Activated effector memory CD4-positive, alpha-beta T cell treated with Interleukin-2 at 50 U/mL for 16 hours (primary cell): ENCODE measurements at regions not wholly inside any gene's neighbourhood (a gene's known extent, or its start where the extent isn't known, plus 50 kb on each side); places are given as distances from the start of the nearest gene placed in this dataset.
A peak's percentile ranks its signal among the peaks of the same experiment; 100 is the strongest.
"Not testable (repeated sequence)": the region's sequence is repeated elsewhere in the genome, so short reads cannot be mapped to it uniquely, and the experiment has no call there.

Source experiments
- DNase-seq: peaks from one replicate; pipeline ENCODE4 v3.0.0-alpha.2; 2020

- DNase-seq, result not testable (repeated sequence)
These were observed 982.9 kb downstream of the TAF11L14 start for GRCh38 chr5:18617191-18617590.

DNA sequence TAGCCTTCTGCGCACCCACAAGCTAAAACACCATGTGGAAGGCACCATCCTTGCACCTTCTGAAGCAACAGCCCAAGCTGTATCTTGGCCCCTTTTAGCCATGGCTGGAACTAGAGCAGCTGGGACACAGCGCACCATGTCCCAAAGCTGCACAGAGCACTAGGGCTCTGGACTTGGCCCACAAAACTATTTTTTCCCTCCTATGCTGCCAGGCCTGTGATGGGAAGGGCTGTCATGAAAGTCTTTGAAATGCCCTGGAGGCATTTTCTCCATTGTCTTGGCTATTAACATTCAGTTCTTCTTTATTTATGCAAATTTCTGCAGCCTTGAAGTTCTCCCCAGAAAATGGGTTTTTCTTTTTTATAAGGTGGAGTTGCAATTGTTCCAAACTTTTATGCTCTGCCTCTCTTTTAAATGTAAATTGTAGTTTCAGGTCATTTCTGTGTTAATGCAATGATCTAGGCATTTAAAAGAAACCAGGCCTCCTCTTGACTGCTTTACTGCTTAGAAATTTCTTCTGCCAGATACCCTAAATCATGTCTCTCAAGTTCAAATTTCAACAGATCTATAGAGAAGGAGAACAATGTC is 996.3 kb downstream of the TAF11L14 start:
- no peak for DNase-seq

- no peak for DNase-seq
These were observed 1018.4 kb downstream of the TAF11L14 start for GRCh38 chr5:18652404-18653215.

DNA sequence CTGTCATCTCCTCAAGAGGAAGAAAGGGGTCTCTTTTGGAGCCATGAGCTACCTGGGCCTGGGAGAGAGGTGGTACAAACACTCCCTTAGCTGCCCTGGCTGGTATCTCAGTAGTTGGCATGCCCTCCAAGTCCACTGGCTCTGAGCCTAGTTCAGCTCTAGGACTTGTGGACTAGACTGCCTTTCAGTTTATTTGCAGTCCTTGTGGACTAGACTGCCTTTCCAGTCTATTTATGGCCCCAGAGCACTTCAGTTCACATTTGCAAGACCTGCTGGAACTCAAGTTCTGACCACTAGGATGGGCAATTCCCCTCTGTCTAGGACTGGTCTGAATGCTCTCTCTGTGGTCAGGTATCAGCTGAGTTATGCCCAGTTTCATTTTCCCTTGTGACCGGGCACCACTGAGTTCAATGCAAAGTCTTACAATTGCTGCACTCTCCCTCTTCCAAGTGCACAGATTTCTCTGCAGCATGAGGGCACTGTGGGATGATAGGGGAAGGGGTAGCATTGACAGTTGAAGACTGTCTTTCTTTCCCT is 1019.0 kb downstream of the TAF11L14 start:
- no peak for DNase-seq

DNA sequence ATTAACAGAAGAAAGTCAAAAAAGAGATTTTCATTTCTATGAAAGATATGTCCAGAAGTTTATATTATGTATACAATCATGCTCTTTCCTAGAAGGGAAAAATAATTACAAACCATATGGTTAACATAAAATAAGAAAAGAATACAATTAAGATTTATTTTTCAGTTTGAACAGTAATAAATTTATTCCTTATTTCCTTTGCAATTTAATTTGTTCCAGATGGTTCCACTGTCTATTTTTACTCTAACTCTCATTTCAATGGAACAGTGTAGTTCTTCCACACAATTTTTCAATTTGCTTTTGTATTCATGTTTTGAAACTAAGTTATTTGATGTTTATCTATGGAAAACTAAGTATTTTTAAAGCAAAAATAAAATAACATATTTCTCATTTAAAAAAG is 1026.3 kb downstream of the TAF11L14 start:
- no peak for DNase-seq

GRCh38 chr5:18662231-18662630 is 1028.0 kb downstream of the TAF11L14 start:
- DNase-seq, result no peak

DNA sequence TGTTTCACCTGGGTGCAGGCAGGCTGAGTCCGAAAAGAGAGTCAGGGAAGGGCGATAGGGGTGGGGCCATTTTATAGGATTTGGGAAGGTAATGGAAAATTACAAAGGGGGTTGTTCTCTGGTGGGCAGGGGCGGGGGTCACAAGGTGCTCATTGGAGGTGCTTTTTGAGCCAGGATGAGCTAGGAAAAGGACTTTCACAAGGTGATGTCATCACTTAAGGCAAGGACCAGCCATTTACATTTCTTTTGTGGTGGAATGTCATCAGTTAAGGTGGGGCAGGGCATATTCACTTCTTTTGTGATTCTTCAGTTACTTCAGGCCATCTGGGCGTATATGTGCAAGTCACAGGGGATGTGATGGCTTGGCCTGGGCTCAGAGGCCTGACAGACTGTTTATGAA is 1040.0 kb downstream of the TAF11L14 start:
- DNase-seq, result not testable (repeated sequence)

- no peak for DNase-seq
These were observed 1040.8 kb downstream of the TAF11L14 start for GRCh38 chr5:18675041-18675440.

GRCh38 chr5:18686253-18686652 is 1052.0 kb downstream of the TAF11L14 start:
- DNase-seq, result no peak

GRCh38 chr5:18687429-18687828 is 1053.2 kb downstream of the TAF11L14 start:
- no peak for DNase-seq

DNA sequence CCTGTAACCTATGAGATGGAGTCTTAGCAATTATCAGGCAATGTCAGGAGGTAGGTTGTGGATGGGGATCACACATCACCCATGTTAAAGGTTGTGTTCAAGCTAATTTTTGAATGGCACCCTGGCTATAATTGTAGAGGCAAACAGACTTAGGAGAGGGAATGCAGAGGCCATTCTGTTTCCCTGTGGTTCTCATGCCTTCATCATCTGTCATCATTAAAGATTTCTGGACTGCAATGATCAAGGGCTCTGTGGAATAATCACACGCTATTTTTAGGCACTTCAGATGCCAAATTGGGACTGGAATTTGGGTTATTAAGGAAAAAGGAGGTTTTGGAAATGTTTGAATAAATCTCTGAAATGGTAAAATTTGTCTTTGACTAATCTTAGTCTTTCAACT is 1065.4 kb downstream of the TAF11L14 start:
- no peak for DNase-seq

- DNase-seq, result no peak
These were observed 1068.6 kb downstream of the TAF11L14 start for GRCh38 chr5:18702821-18703220.

DNA sequence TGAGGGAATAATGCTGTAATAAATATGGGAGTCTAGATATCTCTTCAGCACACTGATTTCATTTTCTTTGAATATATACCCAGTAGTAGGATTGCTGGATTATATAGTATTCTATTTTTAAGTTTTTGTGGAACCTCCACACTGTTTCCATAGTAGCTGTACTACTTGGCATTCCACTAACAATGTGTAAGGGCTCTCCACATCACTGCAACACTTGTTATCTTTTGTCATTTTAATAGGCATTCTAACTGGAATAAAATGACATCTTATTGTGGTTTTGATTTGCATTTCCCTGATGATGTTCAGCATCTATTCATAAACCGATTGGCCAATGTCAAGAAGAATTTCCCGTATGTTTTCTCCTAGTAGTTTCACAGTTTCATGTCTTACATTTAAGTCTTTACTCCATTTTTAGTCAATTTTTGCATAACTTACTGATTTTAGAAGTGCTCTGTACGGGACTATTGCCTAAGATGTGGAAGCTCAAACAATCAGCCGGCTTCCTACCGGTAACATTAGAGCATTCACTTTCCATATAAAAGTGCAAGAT is 1078.8 kb downstream of the TAF11L14 start:
- no peak for DNase-seq

DNA sequence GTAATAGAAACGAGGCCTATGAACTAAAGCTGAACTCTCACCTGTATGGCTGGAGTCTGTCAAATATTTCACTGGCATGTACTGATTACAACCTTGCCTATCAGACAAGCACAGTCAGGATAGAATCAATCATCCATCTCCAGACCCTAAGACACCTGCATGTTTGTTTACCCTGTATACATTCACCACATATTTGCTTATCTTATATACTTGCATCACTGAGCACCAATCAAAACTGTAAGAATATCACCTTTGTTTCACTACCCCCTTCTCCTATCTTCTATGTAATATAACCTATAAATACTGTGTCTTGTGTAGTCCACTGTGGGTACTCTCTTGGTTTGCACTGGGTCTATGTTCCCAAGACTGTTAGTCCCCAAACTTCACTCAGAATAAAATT is 1085.7 kb downstream of the TAF11L14 start:
- no peak for DNase-seq

- no peak for DNase-seq
These were observed 1098.6 kb downstream of the TAF11L14 start for GRCh38 chr5:18732556-18733479.

DNA sequence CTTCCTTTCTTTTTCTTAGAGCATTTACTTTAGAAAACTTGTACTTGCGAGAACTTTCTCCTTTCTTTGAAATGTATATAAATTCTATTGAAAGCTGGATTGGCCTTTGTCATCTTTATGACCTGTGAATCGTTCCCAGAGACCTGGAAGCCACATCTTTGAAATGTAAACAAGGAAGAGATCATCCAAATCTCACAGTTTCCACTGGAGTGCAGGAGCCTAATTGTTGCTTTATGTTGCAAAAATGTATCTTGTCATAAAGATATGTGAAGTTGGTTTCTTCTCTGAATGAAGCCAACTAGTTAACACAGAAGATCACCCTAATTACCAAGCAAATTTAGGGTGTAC is 1101.8 kb downstream of the TAF11L14 start:
- no peak for DNase-seq

- not testable (repeated sequence) for DNase-seq
These were observed 1102.5 kb downstream of the TAF11L14 start for GRCh38 chr5:18736736-18737135.

DNA sequence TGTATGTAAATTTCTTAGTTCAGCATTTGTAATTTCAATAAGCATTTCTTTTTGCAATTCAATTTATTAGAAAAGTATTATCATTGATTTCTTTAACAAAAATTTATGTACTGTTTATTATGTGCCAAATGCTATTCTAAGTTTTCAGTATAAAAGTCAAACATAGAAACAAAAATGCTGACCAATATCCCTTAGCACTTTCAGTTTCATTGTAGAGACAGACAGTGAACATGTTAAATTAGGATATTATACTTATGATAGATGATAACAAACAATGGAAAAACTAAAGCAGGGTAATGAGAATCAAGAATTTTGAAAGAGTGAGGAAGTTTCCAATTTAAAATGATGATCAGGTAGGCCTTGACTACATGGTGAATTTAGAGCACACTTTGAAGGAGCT is 1106.0 kb downstream of the TAF11L14 start:
- DNase-seq, result no peak

DNA sequence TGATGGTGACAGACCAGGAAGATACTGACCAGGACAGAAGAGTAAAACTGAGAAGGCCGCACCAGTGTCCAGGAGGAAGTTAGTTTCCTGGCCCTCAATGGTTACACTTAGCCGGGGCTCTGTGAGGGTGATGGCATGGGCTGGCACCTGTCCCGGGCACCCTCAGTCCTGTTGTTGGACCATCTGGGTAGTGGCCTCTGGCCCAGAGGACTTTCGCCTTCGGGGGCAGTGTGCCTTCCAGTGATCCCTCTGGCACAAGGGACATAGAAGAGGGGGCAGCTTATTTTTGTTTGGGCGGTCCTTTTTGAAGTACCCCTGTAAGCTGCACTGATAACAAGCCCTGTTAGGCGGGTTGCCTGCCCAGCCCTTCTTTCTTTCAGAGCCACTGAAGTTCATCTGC is 1108.6 kb downstream of the TAF11L14 start:
- DNase-seq, result no peak

- no peak for DNase-seq
These were observed 1110.2 kb downstream of the TAF11L14 start for GRCh38 chr5:18744441-18744840.

DNA sequence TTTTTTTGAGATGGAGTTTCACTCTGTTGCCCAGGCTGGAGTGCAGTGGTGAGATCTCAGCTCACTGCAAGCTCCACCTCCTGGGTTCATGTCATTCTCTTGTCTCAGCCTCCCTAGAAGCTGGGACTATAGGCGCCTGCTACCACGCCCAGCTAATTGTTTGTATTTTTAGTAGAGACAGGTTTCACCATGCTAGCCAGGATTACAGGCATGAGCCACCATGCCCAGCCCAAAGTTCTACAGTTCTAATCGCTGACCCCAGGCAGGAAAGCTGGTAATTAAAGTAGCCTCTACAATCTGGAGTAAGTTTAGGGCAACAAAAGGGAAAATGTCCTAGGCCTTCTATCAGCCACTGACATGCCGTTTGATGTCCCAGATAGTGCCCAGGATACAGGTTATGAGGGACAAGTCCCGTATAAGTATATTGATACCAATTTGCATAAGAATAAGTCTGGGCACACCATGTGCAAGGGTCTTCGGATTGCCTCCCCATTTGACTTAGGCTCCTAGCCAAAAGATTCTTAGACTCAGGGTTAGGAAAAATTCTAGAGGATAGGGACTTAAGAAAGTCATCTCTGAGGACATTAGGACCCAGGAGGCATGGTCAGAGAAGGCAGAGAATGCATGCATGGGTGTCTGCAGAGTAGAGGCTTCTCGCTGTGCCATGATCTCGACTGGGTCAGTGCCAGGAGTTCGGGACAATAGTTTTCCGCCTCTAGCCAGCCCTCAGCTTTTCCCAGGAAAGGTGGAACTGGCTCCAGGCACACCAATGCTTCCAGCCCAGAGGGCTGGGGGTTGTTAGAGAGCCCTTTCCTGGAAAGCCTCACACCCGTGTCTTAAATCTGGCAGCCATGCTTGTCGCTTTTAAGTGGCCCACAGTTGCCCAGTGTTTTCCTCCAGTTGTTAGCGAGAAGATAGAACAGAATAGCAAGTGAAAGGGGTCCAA is 1111.1 kb downstream of the TAF11L14 start:
- peak; percentile 16 for DNase-seq
